GM21528 (cell line): ENCODE measurements at regions not wholly inside any gene's neighbourhood (a gene's known extent, or its start where the extent isn't known, plus 50 kb on each side); places are given as distances from the start of the nearest gene placed in this dataset.

Experiments used
- ATAC-seq: cut with Tn5 transposase; IDR thresholded peaks from one replicate; pipeline ENCODE4 v1.9.1; 2021; ENCODE audit warnings: mild to moderate bottlenecking, moderate library complexity; ENCODE audit not compliant: unreplicated experiment, low FRiP score

DNA sequence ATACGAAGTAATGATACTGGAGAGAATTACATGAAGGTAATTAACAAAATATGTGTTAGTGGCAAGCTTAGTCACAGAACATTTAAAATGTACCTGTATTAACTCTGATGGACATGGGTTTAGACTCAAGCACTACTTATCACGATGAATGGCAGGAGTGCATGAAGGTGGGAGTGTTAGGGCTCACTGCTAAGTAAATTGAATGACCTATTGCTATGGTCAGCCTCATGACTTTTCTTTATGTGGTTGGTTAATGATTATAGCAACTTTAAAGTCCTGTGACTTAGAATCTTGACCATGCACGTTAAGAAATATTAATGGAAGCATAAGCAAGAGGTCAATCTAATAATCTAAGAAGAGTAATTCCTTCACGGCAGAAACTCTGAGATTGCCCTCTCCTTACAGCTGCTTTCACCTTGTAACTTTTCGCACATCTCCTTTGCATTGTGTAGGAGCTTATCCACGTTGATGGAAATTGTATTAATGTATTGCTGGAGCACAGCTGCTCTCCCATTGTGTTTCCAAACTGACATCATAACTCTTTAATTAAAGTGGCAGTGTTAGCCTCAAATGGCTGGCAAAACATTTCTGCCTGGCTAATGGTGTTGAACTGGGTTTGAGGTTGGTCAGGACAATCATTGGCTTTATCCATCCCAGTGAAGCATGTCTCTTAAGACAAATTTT is 114.5 kb downstream of the RXFP2 start:
- no peak for ATAC-seq

GRCh38 chr13:31859571-31859970 is 120.2 kb downstream of the RXFP2 start:
- no peak for ATAC-seq

DNA sequence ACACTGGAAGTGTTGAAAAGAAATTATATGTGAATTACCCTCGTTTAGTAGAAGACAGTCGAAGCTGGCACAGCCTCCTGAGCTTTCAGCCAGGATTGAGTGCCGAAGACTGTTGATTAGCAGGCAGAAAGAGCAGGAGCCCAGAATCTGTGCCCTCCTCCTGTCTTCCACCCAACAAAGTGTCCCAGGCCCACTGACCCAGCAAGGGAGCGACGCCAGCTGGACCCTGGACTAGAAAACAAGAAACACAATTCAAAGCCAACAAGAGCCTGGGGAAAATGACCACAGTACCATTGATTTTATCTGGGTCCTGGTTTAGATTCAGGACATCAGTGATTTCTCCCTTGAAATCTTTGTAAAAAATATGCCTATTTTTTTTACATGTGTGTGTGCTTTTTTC is 120.7 kb downstream of the RXFP2 start:
- no peak for ATAC-seq

GRCh38 chr13:31862828-31863227 is 123.5 kb downstream of the RXFP2 start:
- ATAC-seq, result peak; percentile 81

- ATAC-seq, result no peak
Observed at GRCh38 chr13:31864307-31864706, 125.0 kb downstream of the RXFP2 start.

GRCh38 chr13:31866099-31866498 is 126.8 kb downstream of the RXFP2 start:
- no peak for ATAC-seq

DNA sequence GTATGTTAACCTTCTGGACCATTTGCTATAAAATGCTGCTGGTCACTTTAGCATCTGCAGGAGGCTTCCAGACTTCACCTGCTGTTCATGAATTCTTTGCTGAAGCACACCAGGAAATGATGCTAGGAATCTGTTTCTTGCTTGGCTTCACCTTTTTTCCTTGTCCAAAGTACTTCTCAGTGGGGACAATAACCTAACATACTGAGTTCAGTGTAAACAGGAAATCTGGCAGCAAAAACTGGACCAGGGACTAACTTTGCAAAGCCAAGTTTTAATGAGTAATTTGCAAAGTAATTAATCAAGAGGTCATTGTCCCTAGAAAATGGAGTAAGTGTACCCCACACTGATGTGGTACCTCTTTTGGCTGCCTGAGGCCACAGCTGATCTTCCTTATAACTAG is 128.4 kb downstream of the RXFP2 start:
- no peak for ATAC-seq

- ATAC-seq, result no peak
Observed at GRCh38 chr13:31869582-31869981, 130.3 kb downstream of the RXFP2 start.

GRCh38 chr13:31870511-31870910 is 131.2 kb downstream of the RXFP2 start:
- no peak for ATAC-seq

GRCh38 chr13:31873145-31873544 is 133.8 kb downstream of the RXFP2 start:
- no peak for ATAC-seq

GRCh38 chr13:31875134-31875533 is 135.8 kb downstream of the RXFP2 start:
- no peak for ATAC-seq

- ATAC-seq, result no peak
Observed at GRCh38 chr13:31878052-31878451, 138.7 kb downstream of the RXFP2 start.

GRCh38 chr13:31878495-31878894 is 139.2 kb downstream of the RXFP2 start:
- no peak for ATAC-seq

DNA sequence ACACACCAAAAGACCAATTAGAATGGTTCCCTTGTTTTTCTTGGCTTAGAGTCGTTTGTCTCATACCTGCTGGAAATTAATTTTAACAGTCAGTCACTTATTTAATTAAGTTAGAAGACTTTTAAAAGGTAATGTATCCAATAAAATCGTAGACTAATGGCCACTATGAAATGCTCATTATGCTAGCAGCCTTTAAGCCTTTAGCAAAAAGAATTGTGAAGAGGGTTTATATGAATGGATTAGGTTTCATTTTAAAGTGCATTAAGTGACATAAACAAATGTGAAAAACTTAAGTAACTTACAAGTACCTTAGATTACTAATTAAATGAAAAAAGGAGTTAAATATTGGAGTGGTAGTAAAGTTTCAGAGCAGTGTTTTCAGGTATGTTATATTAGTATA is 139.6 kb downstream of the RXFP2 start:
- ATAC-seq, result no peak

DNA sequence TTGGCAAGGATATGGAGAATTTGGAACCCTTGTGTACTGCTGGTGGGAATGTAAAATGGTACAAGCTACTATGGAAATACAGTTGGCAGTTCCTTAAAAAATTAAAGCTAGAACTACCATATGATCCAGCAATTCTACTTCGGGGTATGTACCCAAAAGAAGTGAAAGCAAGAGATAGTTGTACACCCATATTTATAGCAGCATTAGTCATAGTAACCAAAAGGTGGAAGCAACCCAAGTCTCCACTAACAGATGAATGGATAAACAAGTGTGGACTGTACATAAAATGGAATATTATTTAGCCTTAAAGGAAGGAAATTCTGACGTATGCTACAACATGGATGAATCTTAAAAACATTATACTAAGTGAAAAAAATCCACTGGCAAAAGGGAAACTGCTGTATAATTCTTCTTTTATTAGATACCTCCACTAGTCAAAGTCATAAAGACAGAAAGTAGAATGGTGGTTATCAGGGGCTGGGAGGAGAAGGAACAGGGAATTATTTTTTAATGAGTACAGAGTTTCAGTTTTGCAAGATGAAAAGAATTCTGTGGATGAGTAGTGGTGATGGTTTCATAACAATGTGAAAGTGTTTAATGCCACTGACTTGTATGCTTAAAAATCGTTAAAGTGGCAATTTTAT is 141.6 kb downstream of the RXFP2 start:
- ATAC-seq, result no peak

GRCh38 chr13:31881495-31881882 is 142.2 kb downstream of the RXFP2 start:
- ATAC-seq, result no peak

- ATAC-seq, result no peak
Observed at GRCh38 chr13:31882794-31883193, 143.5 kb downstream of the RXFP2 start.

GRCh38 chr13:31884556-31884955 is 145.2 kb downstream of the RXFP2 start:
- ATAC-seq, result no peak

DNA sequence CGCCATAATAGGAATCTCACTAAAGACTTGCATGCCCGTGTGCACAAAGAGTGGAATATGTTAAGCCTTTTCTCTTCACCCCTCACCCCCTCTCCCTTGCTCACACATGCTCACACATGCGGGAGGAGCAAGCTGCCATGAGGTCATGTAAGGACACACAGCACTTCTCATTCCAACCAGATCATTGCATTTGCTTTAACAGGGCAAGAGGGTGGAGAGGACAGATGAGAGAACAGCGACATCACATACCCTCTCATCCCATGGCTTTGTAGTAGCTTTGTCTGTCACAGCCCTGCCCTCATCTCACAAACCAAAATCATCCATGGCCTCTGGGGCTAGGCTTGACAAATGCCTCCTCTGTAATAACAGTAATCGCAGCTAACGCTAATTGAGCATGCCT is 145.6 kb upstream of the FRY start:
- no peak for ATAC-seq

DNA sequence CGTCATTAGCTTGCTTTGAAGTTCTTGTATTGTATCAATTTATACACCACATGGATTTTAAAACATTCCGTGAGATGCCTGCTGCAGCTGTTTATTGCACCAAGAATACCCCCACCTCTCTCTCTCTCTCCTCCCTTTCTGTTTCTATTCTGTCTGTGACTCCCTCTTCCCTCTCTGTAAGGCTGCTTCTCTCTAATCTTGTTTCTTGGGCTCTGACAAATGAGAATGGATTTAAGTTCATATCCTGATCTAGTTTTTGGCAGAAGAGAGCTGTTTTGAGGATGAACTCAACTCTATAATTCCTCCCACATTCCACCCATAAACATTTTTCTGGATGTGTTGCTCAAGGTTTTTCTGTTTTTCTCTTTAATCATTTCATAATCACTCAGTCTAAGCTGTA is 144.3 kb upstream of the FRY start:
- ATAC-seq, result no peak

DNA sequence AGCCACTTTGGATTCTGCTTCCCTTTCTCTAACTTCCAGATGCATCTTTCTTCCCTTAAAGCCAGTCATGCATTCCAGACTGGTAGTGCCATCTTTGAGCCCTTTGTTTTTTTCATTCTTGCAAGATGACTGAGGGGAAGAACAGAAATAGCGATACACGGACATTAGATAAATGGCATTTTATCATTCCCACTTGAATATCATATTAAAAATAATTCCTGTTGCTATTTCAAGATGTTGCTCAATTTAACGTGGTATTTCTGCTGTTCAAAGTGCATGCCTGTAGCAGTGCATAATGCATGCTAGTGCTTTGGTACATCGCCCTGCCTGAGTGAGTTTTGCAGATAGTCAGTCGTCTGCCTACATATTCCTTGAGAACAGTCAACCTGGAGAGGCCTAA is 140.6 kb upstream of the FRY start:
- no peak for ATAC-seq

DNA sequence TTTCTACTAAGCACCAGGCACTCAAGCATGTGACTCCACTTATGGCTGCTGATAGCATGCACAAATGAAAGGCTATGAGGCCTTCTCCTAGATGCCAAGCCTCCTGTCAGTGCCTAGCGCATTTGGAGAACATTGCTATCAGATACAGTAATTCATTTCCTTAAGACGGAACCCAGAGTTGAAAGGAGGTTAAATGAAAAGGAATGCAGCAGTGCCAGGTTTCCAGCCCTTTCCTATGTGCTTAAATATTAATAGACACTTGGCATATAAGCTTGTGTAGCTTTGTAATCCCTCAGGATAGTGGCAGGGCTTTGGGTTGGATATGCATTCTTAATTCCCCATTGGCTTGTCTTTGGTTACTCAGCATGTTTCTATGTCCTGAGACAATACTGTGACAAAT is 140.1 kb upstream of the FRY start:
- no peak for ATAC-seq
